ENCODE measurements at regions not wholly inside any gene's neighbourhood (a gene's known extent, or its start where the extent isn't known, plus 50 kb on each side); places are given as distances from the start of the nearest gene placed in this dataset.

GRCh38 chr4:99712530-99712929 lies 54.9 kb upstream of the C4orf54 start:
- no peaks in the 10 kb centered on the region for H3K36me3 Mint-ChIP-seq (ENCODE audit: low read depth)
- H3K9me3 Mint-ChIP-seq: no peaks in the 10 kb centered on the region
- no peak for DNase-seq (ENCODE audit: low read depth, low spot score)
- H3K4me3 Mint-ChIP-seq: no peak overlapping the region
- H3K4me1 Mint-ChIP-seq: no peaks in the 10 kb centered on the region
- no peak overlapping the region for H3K27ac Mint-ChIP-seq (ENCODE audit: unreplicated experiment)
- no peak for TF ChIP-seq CTCF (conservative IDR thresholded peaks at IDR 0.05)
- H3K27me3 Mint-ChIP-seq (ENCODE audit: low read depth): no peaks in the 10 kb centered on the region

DNA sequence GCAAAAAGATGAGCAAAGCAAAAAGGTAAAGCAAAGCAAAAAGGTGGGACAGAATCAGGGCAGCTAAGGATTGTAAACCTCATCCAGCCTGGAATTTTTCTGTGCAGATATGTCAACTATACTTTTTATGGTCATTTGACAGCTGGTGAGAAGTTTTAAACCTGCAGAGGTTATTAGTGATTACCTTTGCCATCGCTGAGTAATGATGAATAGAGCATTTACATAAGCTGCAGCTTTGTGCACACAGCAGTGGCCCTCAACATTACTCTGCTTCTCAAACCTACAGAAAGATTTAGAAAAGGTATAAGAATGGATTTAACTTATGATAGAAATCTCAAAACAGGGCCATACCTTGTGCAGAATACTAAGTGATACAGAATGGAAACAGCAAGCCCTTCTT lies 54.5 kb upstream of the C4orf54 start:
- DNase-seq (ENCODE audit: low read depth, low spot score): no peak
- no peaks in the 10 kb centered on the region for H3K36me3 Mint-ChIP-seq (ENCODE audit: low read depth)
- TF ChIP-seq CTCF (conservative IDR thresholded peaks at IDR 0.05): no peak
- no peaks in the 10 kb centered on the region for H3K9me3 Mint-ChIP-seq
- no peaks in the 10 kb centered on the region for H3K27me3 Mint-ChIP-seq (ENCODE audit: low read depth)
- no peaks in the 10 kb centered on the region for H3K4me1 Mint-ChIP-seq
- no peak overlapping the region for H3K4me3 Mint-ChIP-seq
- H3K27ac Mint-ChIP-seq (ENCODE audit: unreplicated experiment): no peak overlapping the region

- Mint-ChIP-seq H3K9me3 (no peaks in the 10 kb centered on the region), H3K27ac (ENCODE audit: unreplicated experiment) (no peak overlapping the region), H3K36me3 (ENCODE audit: low read depth) (no peaks in the 10 kb centered on the region), H3K27me3 (ENCODE audit: low read depth) (no peaks in the 10 kb centered on the region), H3K4me1 (no peaks in the 10 kb centered on the region), H3K4me3 (no peak overlapping the region)
- no peak for DNase-seq (ENCODE audit: low read depth, low spot score)
- TF ChIP-seq CTCF (conservative IDR thresholded peaks at IDR 0.05): no peak
Measured at GRCh38 chr4:99711657-99712056, 54.0 kb upstream of the C4orf54 start.

- DNase-seq (ENCODE audit: low read depth, low spot score): no peak
- Mint-ChIP-seq H3K36me3 (ENCODE audit: low read depth) (no peaks in the 10 kb centered on the region), H3K4me1 (no peaks in the 10 kb centered on the region), H3K27me3 (ENCODE audit: low read depth) (no peaks in the 10 kb centered on the region), H3K4me3 (no peak overlapping the region), H3K9me3 (no peaks in the 10 kb centered on the region), H3K27ac (ENCODE audit: unreplicated experiment) (no peak overlapping the region)
- no peak for TF ChIP-seq CTCF (conservative IDR thresholded peaks at IDR 0.05)
Measured at GRCh38 chr4:99710681-99711345, 53.2 kb upstream of the C4orf54 start.

DNA sequence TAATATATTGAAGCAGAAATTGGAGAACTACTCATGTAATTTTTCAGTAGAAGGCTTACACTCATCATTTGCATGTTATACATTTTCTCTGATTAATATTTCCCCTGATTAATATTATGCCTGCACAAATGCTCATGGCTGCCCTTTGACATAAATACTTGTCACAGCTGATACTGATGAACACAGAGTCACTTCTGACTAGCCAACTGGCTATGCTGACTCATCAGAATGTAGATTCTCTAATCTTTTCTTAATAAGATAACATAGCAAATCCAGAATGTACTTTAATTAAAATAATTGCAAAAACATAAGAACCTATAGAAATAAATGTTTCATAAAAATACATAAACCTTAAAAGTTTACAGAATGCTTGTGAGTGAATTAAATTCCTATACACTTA lies 52.4 kb upstream of the C4orf54 start:
- Mint-ChIP-seq H3K9me3 (peaks cover 3% of the 10 kb centered on the region), H3K36me3 (ENCODE audit: low read depth) (no peaks in the 10 kb centered on the region), H3K27ac (ENCODE audit: unreplicated experiment) (no peak overlapping the region), H3K4me1 (no peaks in the 10 kb centered on the region), H3K4me3 (no peak overlapping the region), H3K27me3 (ENCODE audit: low read depth) (no peaks in the 10 kb centered on the region)
- no peak for DNase-seq (ENCODE audit: low read depth, low spot score)
- TF ChIP-seq CTCF (conservative IDR thresholded peaks at IDR 0.05): no peak
